ENCODE measurements at regions not wholly inside any gene's neighbourhood (a gene's known extent, or its start where the extent isn't known, plus 50 kb on each side); places are given as distances from the start of the nearest gene placed in this dataset.

DNA sequence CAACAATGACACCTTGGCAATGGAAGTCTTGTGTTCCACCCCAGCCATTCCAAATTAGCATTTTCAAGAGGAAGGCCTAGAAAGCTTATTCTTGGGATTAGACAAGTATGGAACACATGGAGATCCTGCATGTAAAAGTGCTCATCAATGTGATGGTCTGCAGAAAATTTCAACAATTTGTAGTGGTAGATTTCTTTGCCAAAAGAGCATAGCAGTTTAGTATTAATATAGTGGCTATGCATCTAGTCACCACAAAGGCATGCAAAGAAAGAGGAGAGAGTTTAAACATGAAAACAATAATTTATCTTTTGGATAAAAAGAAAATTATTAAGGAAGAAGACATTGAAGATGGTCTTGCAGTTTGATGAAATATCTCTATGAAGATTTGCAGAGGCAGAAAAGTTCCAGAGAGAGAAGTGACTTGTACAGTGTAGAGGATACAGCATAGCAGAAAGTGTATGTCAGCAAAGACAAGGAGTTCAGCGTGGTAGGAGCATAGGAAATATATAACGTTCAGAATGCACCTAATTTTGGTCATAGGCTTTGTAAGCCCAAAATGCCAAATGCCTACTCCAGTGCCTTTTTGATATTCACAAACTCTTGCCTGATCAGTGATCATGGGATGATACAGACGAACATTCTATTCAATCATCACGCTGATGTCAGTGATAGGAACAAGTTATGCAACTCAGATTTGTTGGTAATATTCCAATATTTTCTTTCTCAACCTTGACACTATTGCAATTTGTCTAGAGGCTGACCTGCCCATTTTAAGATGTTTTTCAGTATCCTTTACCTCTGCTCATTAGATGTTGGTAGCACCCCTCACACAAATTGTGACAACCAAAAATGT is 727.9 kb upstream of the SOX9 start:
- no peaks in the 10 kb centered on the region for H3K27me3 ChIP-seq
- H3K36me3 ChIP-seq: no peaks in the 10 kb centered on the region
- TF ChIP-seq POLR2A (IDR thresholded peaks at IDR 0.05): no peak
- TF ChIP-seq, protein P1, sequence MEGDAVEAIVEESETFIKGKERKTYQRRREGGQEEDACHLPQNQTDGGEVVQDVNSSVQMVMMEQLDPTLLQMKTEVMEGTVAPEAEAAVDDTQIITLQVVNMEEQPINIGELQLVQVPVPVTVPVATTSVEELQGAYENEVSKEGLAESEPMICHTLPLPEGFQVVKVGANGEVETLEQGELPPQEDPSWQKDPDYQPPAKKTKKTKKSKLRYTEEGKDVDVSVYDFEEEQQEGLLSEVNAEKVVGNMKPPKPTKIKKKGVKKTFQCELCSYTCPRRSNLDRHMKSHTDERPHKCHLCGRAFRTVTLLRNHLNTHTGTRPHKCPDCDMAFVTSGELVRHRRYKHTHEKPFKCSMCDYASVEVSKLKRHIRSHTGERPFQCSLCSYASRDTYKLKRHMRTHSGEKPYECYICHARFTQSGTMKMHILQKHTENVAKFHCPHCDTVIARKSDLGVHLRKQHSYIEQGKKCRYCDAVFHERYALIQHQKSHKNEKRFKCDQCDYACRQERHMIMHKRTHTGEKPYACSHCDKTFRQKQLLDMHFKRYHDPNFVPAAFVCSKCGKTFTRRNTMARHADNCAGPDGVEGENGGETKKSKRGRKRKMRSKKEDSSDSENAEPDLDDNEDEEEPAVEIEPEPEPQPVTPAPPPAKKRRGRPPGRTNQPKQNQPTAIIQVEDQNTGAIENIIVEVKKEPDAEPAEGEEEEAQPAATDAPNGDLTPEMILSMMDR (IDR thresholded peaks at IDR 0.05): no peak
- H3K4me3 ChIP-seq: no peak overlapping the region
- H3K9me3 ChIP-seq: no peaks in the 10 kb centered on the region
- intact Hi-C loops (cut with DNase I; ENCODE audit: low total_unique reads): no loop called here
- no peak overlapping the region for H3K27ac ChIP-seq
- no peaks in the 10 kb centered on the region for H3K4me1 ChIP-seq
- DNase-seq: no peak

DNA sequence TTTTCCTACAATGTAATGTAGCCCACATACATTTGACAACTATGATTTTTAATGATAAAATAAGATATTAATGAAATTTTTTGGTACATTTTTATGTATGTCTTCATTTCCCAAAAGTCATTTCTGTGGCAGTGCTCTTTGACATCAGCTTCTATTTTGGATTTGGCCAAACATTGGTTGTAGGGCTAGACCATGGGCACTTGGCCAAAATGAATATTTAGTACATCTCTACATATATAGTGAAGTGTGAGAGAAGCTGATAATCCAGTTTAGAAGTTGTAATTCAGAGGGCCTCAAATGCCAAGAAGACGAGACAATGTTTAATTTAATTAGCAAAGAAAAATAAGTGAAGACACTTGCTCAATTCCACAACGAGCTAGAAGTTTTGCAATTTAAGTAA is 724.9 kb upstream of the SOX9 start:
- TF ChIP-seq POLR2A (IDR thresholded peaks at IDR 0.05): no peak
- TF ChIP-seq, protein P1 (IDR thresholded peaks at IDR 0.05): no peak
- intact Hi-C loops (cut with DNase I; ENCODE audit: low total_unique reads): no loop called here
- Histone ChIP-seq H3K4me3 (no peak overlapping the region), H3K9me3 (no peaks in the 10 kb centered on the region), H3K36me3 (no peaks in the 10 kb centered on the region), H3K4me1 (no peaks in the 10 kb centered on the region), H3K27ac (no peak overlapping the region), H3K27me3 (no peaks in the 10 kb centered on the region)
- DNase-seq: no peak

DNA sequence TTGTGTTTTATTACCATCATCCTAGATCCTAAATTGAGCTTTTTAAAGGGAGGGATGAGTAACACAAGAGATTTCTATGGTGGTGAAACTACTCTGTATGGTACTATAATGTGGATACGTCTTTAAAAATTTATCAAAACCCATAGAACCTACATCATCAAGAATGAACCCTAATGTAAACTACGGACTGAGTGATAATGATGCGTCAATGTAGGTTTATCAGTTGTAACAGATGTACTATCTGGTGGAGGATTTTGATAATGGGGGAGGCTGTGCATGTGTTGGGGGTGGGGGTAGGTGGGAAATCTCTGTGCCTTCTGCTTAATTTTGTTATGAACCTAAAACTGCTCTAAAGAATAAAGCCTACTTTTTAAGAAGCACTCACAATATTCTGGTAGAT is 724.1 kb upstream of the SOX9 start:
- intact Hi-C loops (cut with DNase I; ENCODE audit: low total_unique reads): no loop called here
- TF ChIP-seq POLR2A (IDR thresholded peaks at IDR 0.05): no peak
- TF ChIP-seq, protein P1 (IDR thresholded peaks at IDR 0.05): no peak
- Histone ChIP-seq H3K36me3 (no peaks in the 10 kb centered on the region), H3K4me3 (no peak overlapping the region), H3K27me3 (no peaks in the 10 kb centered on the region), H3K4me1 (no peaks in the 10 kb centered on the region), H3K27ac (no peak overlapping the region), H3K9me3 (no peaks in the 10 kb centered on the region)
- DNase-seq: no peak

DNA sequence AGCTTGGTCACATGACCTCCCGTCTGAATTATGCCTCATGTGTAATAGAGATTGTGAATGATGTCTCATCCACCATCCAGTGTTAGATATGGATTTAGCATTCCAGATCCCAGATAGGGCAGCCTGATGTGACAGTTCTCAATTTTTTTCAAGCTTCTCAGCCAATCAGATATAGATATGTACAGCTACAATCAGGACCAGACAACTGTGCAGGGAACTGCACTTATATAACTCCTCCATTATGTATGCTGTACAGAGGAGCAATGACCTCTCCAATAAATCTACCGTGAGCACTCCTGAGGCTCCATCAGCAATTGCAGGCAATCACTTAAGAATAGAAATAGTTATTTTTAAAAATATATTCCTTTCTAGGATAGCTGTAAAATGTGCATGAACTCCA is 722.8 kb upstream of the SOX9 start:
- Histone ChIP-seq H3K27me3 (no peaks in the 10 kb centered on the region), H3K4me3 (no peak overlapping the region), H3K9me3 (no peaks in the 10 kb centered on the region), H3K27ac (no peak overlapping the region), H3K36me3 (no peaks in the 10 kb centered on the region), H3K4me1 (no peaks in the 10 kb centered on the region)
- intact Hi-C loops (cut with DNase I; ENCODE audit: low total_unique reads): no loop called here
- TF ChIP-seq, protein P1 (IDR thresholded peaks at IDR 0.05): no peak
- no peak for TF ChIP-seq POLR2A (IDR thresholded peaks at IDR 0.05)
- DNase-seq: no peak

DNA sequence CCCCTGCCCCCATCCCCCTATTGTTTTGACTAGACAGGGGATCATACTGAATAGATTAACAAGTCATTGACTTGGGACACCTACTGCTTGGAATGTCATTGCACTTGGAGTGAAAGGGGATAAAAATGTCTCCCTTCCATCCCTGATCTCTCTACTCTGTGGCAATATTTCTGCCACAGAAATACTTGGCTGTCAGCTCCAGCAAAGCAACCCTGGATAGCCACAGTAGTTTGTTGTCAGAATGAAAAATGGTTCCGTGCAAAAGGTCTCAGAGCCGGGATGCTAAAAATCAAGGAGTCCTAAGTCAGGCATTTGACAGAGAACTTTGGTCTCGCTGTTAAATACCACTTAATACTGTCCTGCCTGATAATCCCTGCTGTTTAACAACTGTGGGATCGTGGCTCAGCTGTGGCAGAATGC is 722.0 kb upstream of the SOX9 start:
- no peak overlapping the region for H3K4me3 ChIP-seq
- no peak for DNase-seq
- H3K9me3 ChIP-seq: no peaks in the 10 kb centered on the region
- H3K4me1 ChIP-seq: no peaks in the 10 kb centered on the region
- intact Hi-C loops (cut with DNase I; ENCODE audit: low total_unique reads): no loop called here
- H3K36me3 ChIP-seq: no peaks in the 10 kb centered on the region
- H3K27me3 ChIP-seq: no peaks in the 10 kb centered on the region
- no peak overlapping the region for H3K27ac ChIP-seq
- TF ChIP-seq, protein P1 (IDR thresholded peaks at IDR 0.05): no peak
- no peak for TF ChIP-seq POLR2A (IDR thresholded peaks at IDR 0.05)

All from uterus (tissue), 3 donors.